ENCODE measurements at regions not wholly inside any gene's neighbourhood (a gene's known extent, or its start where the extent isn't known, plus 50 kb on each side); places are given as distances from the start of the nearest gene placed in this dataset.
"Not testable (repeated sequence)": the region's sequence is repeated elsewhere in the genome, so short reads cannot be mapped to it uniquely, and the experiment has no call there.

GRCh38 chr3:153448151-153448829 is 286.3 kb downstream of the RAP2B start:
- Histone ChIP-seq H3K4me3 (ENCODE audit: low read length) (no peak overlapping the region), H3K9ac (ENCODE audit: low read depth, low read length) (no peak overlapping the region)

GRCh38 chr3:153456833-153457545 is 295.0 kb downstream of the RAP2B start:
- no peak overlapping the region for H3K4me3 ChIP-seq (ENCODE audit: low read length)
- no peaks in the 10 kb centered on the region for H3K36me3 ChIP-seq (ENCODE audit: insufficient read depth, low read length)
- H3K9me3 ChIP-seq (replicated peaks; ENCODE audit: low read length) = no peaks in the 10 kb centered on the region
- H3K27me3 ChIP-seq (ENCODE audit: control insufficient read depth, insufficient read depth, low read length) = no peaks in the 10 kb centered on the region
- H3K4me2 ChIP-seq (ENCODE audit: low read length) = no peak overlapping the region
- H3K9ac ChIP-seq (ENCODE audit: low read depth, low read length) = no peak overlapping the region
- no peaks in the 10 kb centered on the region for H3K4me1 ChIP-seq (ENCODE audit: control insufficient read depth, insufficient read depth, low read length)

More at GRCh38 chr3:153448151-153448829, 286.3 kb downstream of the RAP2B start:
- Histone ChIP-seq H3K36me3 (ENCODE audit: insufficient read depth, low read length) (no peaks in the 10 kb centered on the region), H3K27me3 (ENCODE audit: control insufficient read depth, insufficient read depth, low read length) (no peaks in the 10 kb centered on the region), H3K4me1 (ENCODE audit: control insufficient read depth, insufficient read depth, low read length) (no peaks in the 10 kb centered on the region), H3K4me2 (ENCODE audit: low read length) (no peak overlapping the region), H3K9me3 (replicated peaks; ENCODE audit: low read length) (no peaks in the 10 kb centered on the region)

GRCh38 chr3:153458881-153459280 is 296.9 kb downstream of the RAP2B start:
- Histone ChIP-seq H3K36me3 (ENCODE audit: insufficient read depth, low read length) (no peaks in the 10 kb centered on the region), H3K27me3 (ENCODE audit: control insufficient read depth, insufficient read depth, low read length) (no peaks in the 10 kb centered on the region), H3K4me2 (ENCODE audit: low read length) (no peak overlapping the region), H3K9me3 (replicated peaks; ENCODE audit: low read length) (no peaks in the 10 kb centered on the region), H3K9ac (ENCODE audit: low read depth, low read length) (no peak overlapping the region), H3K4me1 (ENCODE audit: control insufficient read depth, insufficient read depth, low read length) (no peaks in the 10 kb centered on the region), H3K4me3 (ENCODE audit: low read length) (no peak overlapping the region)

GRCh38 chr3:153462545-153462944 is 300.5 kb downstream of the RAP2B start:
- Histone ChIP-seq H3K4me2 (ENCODE audit: low read length) (no peak overlapping the region), H3K9me3 (replicated peaks; ENCODE audit: low read length) (no peaks in the 10 kb centered on the region), H3K4me3 (ENCODE audit: low read length) (no peak overlapping the region), H3K36me3 (ENCODE audit: insufficient read depth, low read length) (no peaks in the 10 kb centered on the region), H3K9ac (ENCODE audit: low read depth, low read length) (no peak overlapping the region), H3K4me1 (ENCODE audit: control insufficient read depth, insufficient read depth, low read length) (no peaks in the 10 kb centered on the region), H3K27me3 (ENCODE audit: control insufficient read depth, insufficient read depth, low read length) (no peaks in the 10 kb centered on the region)

- Histone ChIP-seq H3K4me2 (ENCODE audit: low read length) (no peak overlapping the region), H3K9me3 (replicated peaks; ENCODE audit: low read length) (no peaks in the 10 kb centered on the region), H3K9ac (ENCODE audit: low read depth, low read length) (no peak overlapping the region), H3K4me1 (ENCODE audit: control insufficient read depth, insufficient read depth, low read length) (no peaks in the 10 kb centered on the region), H3K36me3 (ENCODE audit: insufficient read depth, low read length) (no peaks in the 10 kb centered on the region), H3K4me3 (ENCODE audit: low read length) (no peak overlapping the region), H3K27me3 (ENCODE audit: control insufficient read depth, insufficient read depth, low read length) (no peaks in the 10 kb centered on the region)
Observed at GRCh38 chr3:153463895-153464294, 301.9 kb downstream of the RAP2B start.

GRCh38 chr3:153469162-153469561 is 307.1 kb downstream of the RAP2B start:
- H3K4me3 ChIP-seq (ENCODE audit: low read length) = no peak overlapping the region
- H3K27me3 ChIP-seq (ENCODE audit: control insufficient read depth, insufficient read depth, low read length) = no peaks in the 10 kb centered on the region
- no peaks in the 10 kb centered on the region for H3K9me3 ChIP-seq (replicated peaks; ENCODE audit: low read length)
- no peak overlapping the region for H3K4me2 ChIP-seq (ENCODE audit: low read length)
- no peaks in the 10 kb centered on the region for H3K4me1 ChIP-seq (ENCODE audit: control insufficient read depth, insufficient read depth, low read length)
- no peak overlapping the region for H3K9ac ChIP-seq (ENCODE audit: low read depth, low read length)
- no peaks in the 10 kb centered on the region for H3K36me3 ChIP-seq (ENCODE audit: insufficient read depth, low read length)

- H3K4me3 ChIP-seq (ENCODE audit: low read length) = no peak overlapping the region
- H3K9ac ChIP-seq (ENCODE audit: low read depth, low read length) = no peak overlapping the region
- H3K9me3 ChIP-seq (replicated peaks; ENCODE audit: low read length) = no peaks in the 10 kb centered on the region
- H3K4me1 ChIP-seq (ENCODE audit: control insufficient read depth, insufficient read depth, low read length) = no peaks in the 10 kb centered on the region
- no peaks in the 10 kb centered on the region for H3K36me3 ChIP-seq (ENCODE audit: insufficient read depth, low read length)
- H3K27me3 ChIP-seq (ENCODE audit: control insufficient read depth, insufficient read depth, low read length) = no peaks in the 10 kb centered on the region
- no peak overlapping the region for H3K4me2 ChIP-seq (ENCODE audit: low read length)
Observed at GRCh38 chr3:153484842-153485241, 322.8 kb downstream of the RAP2B start.

- Histone ChIP-seq H3K9me3 (replicated peaks; ENCODE audit: low read length) (no peaks in the 10 kb centered on the region), H3K9ac (ENCODE audit: low read depth, low read length) (no peak overlapping the region), H3K36me3 (ENCODE audit: insufficient read depth, low read length) (no peaks in the 10 kb centered on the region), H3K4me2 (ENCODE audit: low read length) (no peak overlapping the region), H3K4me3 (ENCODE audit: low read length) (no peak overlapping the region), H3K4me1 (ENCODE audit: control insufficient read depth, insufficient read depth, low read length) (no peaks in the 10 kb centered on the region), H3K27me3 (ENCODE audit: control insufficient read depth, insufficient read depth, low read length) (no peaks in the 10 kb centered on the region)
Observed at GRCh38 chr3:153495422-153495821, 333.4 kb downstream of the RAP2B start.

GRCh38 chr3:153502682-153503081 is 340.7 kb downstream of the RAP2B start:
- Histone ChIP-seq H3K9me3 (replicated peaks; ENCODE audit: low read length) (no peaks in the 10 kb centered on the region), H3K36me3 (ENCODE audit: insufficient read depth, low read length) (no peaks in the 10 kb centered on the region), H3K4me3 (ENCODE audit: low read length) (no peak overlapping the region), H3K4me1 (ENCODE audit: control insufficient read depth, insufficient read depth, low read length) (no peaks in the 10 kb centered on the region), H3K9ac (ENCODE audit: low read depth, low read length) (no peak overlapping the region), H3K27me3 (ENCODE audit: control insufficient read depth, insufficient read depth, low read length) (no peaks in the 10 kb centered on the region), H3K4me2 (ENCODE audit: low read length) (no peak overlapping the region)

GRCh38 chr3:153503873-153504272 is 341.8 kb downstream of the RAP2B start:
- Histone ChIP-seq H3K4me1 (ENCODE audit: control insufficient read depth, insufficient read depth, low read length) (no peaks in the 10 kb centered on the region), H3K9me3 (replicated peaks; ENCODE audit: low read length) (no peaks in the 10 kb centered on the region), H3K36me3 (ENCODE audit: insufficient read depth, low read length) (no peaks in the 10 kb centered on the region), H3K4me2 (ENCODE audit: low read length) (no peak overlapping the region), H3K4me3 (ENCODE audit: low read length) (no peak overlapping the region), H3K27me3 (ENCODE audit: control insufficient read depth, insufficient read depth, low read length) (no peaks in the 10 kb centered on the region), H3K9ac (ENCODE audit: low read depth, low read length) (no peak overlapping the region)

GRCh38 chr3:153506205-153506604 is 344.2 kb downstream of the RAP2B start:
- H3K9ac ChIP-seq (ENCODE audit: low read depth, low read length); H3K27me3 ChIP-seq (ENCODE audit: control insufficient read depth, insufficient read depth, low read length); H3K4me3 ChIP-seq (ENCODE audit: low read length); H3K9me3 ChIP-seq (replicated peaks; ENCODE audit: low read length); H3K4me2 ChIP-seq (ENCODE audit: low read length); H3K36me3 ChIP-seq (ENCODE audit: insufficient read depth, low read length); H3K4me1 ChIP-seq (ENCODE audit: control insufficient read depth, insufficient read depth, low read length): not testable (repeated sequence)

GRCh38 chr3:153506686-153507085 is 344.7 kb downstream of the RAP2B start:
- not testable (repeated sequence) for H3K4me1 ChIP-seq (ENCODE audit: control insufficient read depth, insufficient read depth, low read length); H3K9ac ChIP-seq (ENCODE audit: low read depth, low read length); H3K36me3 ChIP-seq (ENCODE audit: insufficient read depth, low read length); H3K4me2 ChIP-seq (ENCODE audit: low read length); H3K27me3 ChIP-seq (ENCODE audit: control insufficient read depth, insufficient read depth, low read length); H3K4me3 ChIP-seq (ENCODE audit: low read length); H3K9me3 ChIP-seq (replicated peaks; ENCODE audit: low read length)

Data from skeletal muscle satellite cell (primary cell).